Endothelial cell (in vitro differentiated cells): ENCODE measurements at regions not wholly inside any gene's neighbourhood (a gene's known extent, or its start where the extent isn't known, plus 50 kb on each side); places are given as distances from the start of the nearest gene placed in this dataset.

Experiments
- DNase-seq: peaks from one replicate; pipeline ENCODE4 v3.0.0; 2021; ENCODE audit warnings: low spot score
- H3K27ac Mint-ChIP-seq: one replicate; pipeline ENCODE4 v1.8.0; 2021; ENCODE audit warnings: mixed read lengths, inconsistent platforms; ENCODE audit not compliant: unreplicated experiment
- H3K27me3 Mint-ChIP-seq: one replicate; pipeline ENCODE4 v1.8.0; 2021; ENCODE audit warnings: mild to moderate bottlenecking, moderate library complexity, mixed read lengths, inconsistent platforms; ENCODE audit not compliant: unreplicated experiment
- H3K36me3 Mint-ChIP-seq: one replicate; pipeline ENCODE4 v1.8.0; 2021; ENCODE audit warnings: mild to moderate bottlenecking, low read depth, mixed read lengths, inconsistent platforms; ENCODE audit not compliant: unreplicated experiment
- H3K4me1 Mint-ChIP-seq: one replicate; pipeline ENCODE4 v1.8.0; 2021; ENCODE audit warnings: mild to moderate bottlenecking, mixed read lengths, inconsistent platforms; ENCODE audit not compliant: unreplicated experiment
- H3K4me3 Mint-ChIP-seq: one replicate; pipeline ENCODE4 v1.8.0; 2021; ENCODE audit warnings: mild to moderate bottlenecking, mixed read lengths, inconsistent platforms; ENCODE audit not compliant: unreplicated experiment
- H3K9me3 Mint-ChIP-seq: one replicate; pipeline ENCODE4 v1.8.0; 2021; ENCODE audit warnings: mixed read lengths, inconsistent platforms; ENCODE audit not compliant: unreplicated experiment
- TF ChIP-seq, protein P1 (sequence below): fragments of 200-600 bp; sonication (generic); IDR thresholded peaks from one replicate; pipeline ENCODE4 v1.5.0; 2021; ENCODE audit warnings: antibody characterized with exemption; ENCODE audit not compliant: unreplicated experiment

DNA sequence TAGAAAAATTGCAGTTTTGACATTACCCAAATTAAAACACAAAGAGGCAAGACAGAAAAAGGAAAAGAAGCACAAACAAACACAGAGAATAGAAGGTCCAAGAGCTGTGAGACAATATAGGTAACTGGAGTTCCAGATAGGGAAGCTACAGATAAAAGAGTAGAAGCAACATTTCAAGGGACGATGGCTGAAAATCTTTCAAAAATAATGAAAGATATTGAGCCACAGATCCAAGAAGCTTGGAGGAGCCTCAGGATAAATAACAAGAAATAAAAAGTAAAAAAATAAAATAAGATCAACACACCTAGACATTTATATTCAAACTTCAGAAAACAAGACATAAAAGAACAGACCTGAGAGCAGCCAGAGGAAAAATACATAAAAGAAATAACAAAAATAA is 164.9 kb downstream of the FNDC1 start:
- Mint-ChIP-seq H3K4me1 (no peaks in the 10 kb centered on the region), H3K27ac (no peak overlapping the region), H3K4me3 (no peak overlapping the region), H3K27me3 (no peaks in the 10 kb centered on the region), H3K9me3 (no peaks in the 10 kb centered on the region), H3K36me3 (no peaks in the 10 kb centered on the region)
- no peak for DNase-seq
- TF ChIP-seq, protein P1, sequence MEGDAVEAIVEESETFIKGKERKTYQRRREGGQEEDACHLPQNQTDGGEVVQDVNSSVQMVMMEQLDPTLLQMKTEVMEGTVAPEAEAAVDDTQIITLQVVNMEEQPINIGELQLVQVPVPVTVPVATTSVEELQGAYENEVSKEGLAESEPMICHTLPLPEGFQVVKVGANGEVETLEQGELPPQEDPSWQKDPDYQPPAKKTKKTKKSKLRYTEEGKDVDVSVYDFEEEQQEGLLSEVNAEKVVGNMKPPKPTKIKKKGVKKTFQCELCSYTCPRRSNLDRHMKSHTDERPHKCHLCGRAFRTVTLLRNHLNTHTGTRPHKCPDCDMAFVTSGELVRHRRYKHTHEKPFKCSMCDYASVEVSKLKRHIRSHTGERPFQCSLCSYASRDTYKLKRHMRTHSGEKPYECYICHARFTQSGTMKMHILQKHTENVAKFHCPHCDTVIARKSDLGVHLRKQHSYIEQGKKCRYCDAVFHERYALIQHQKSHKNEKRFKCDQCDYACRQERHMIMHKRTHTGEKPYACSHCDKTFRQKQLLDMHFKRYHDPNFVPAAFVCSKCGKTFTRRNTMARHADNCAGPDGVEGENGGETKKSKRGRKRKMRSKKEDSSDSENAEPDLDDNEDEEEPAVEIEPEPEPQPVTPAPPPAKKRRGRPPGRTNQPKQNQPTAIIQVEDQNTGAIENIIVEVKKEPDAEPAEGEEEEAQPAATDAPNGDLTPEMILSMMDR: no peak

DNA sequence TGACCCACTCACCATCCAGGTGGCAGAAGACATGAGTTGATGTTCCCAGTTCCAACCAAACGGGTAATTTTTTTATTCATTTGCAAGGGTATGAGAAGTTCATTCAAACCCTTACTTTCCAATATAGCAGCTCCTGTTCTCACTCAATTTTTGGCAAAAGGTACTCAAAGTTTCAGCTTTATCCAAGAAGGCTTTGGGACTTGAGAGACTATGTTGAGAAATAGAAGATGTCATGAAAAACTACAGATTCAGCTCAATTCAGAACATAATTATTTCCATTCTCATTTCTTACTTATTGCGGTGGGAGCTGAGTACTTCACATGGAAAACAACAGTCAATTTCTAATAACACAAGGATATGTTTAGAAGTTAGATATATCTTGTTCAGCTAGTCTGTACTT is 162.3 kb downstream of the FNDC1 start:
- H3K27me3 Mint-ChIP-seq: no peaks in the 10 kb centered on the region
- H3K4me1 Mint-ChIP-seq: no peaks in the 10 kb centered on the region
- DNase-seq: no peak
- no peaks in the 10 kb centered on the region for H3K9me3 Mint-ChIP-seq
- H3K36me3 Mint-ChIP-seq: no peaks in the 10 kb centered on the region
- TF ChIP-seq, protein P1: no peak
- H3K27ac Mint-ChIP-seq: no peak overlapping the region
- H3K4me3 Mint-ChIP-seq: no peak overlapping the region

DNA sequence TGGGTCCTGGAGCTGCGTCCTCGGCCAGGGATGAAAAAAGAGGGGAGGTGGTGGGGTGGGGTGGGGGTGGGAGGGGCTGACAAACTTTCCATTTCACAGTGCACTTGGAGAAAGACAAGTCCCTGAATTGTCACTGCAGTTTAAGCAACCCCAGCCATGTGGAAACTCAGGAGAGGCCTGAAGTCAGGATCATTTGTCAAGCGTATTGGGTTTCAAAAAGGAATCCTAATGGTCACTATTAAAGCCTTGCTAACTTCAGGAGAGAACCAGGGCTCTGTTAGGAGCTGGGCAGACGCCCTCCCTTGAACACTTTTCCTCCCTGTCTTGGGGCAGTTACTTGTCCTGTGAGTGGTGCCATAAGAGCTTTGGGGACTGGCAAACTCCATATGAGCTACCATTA is 159.9 kb downstream of the FNDC1 start:
- no peak overlapping the region for H3K4me3 Mint-ChIP-seq
- no peak overlapping the region for H3K27ac Mint-ChIP-seq
- DNase-seq: no peak
- TF ChIP-seq, protein P1: no peak
- H3K4me1 Mint-ChIP-seq: no peaks in the 10 kb centered on the region
- no peaks in the 10 kb centered on the region for H3K36me3 Mint-ChIP-seq
- H3K27me3 Mint-ChIP-seq: no peaks in the 10 kb centered on the region
- no peaks in the 10 kb centered on the region for H3K9me3 Mint-ChIP-seq

DNA sequence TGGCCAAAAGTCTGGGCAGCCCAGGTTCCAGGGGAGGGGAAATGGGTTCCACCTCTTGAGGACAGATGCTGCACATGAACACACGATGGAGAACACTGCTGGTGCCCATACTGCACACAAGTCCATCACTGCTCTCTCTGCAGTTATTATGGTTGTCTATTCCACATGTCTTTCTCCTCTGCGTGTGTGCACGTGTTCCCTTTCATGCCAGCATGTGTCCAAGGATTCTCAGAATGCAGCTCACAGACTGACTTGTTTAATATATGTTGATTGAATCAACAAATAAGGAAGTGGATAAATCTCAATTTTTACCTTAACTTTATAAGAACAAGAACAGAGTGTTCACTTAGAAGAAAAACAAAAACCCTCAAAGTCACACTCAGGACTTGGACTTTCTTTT is 158.9 kb downstream of the FNDC1 start:
- no peaks in the 10 kb centered on the region for H3K36me3 Mint-ChIP-seq
- H3K9me3 Mint-ChIP-seq: no peaks in the 10 kb centered on the region
- H3K27ac Mint-ChIP-seq: no peak overlapping the region
- no peak for DNase-seq
- TF ChIP-seq, protein P1: no peak
- no peaks in the 10 kb centered on the region for H3K4me1 Mint-ChIP-seq
- H3K27me3 Mint-ChIP-seq: no peaks in the 10 kb centered on the region
- no peak overlapping the region for H3K4me3 Mint-ChIP-seq

DNA sequence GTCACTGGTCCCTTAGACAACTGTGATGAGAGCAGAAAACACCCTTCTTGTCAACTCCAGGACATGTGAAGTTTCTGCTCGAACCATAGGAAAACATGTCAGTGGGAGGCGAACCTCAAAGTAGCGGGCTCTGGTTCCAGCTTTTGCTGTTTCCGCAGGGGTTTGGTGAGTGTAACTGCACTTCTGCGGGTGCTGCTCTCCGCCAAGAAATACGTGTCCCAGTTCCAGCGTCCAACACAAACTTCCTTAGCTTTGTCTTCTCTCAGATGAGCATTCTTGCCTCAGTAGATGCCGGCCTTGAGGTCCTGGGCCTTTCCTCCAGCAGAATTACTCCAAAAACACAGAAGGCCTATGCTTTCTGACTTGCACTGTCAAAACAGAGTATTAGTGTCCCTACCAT is 156.3 kb downstream of the FNDC1 start:
- H3K27ac Mint-ChIP-seq: no peak overlapping the region

More for the DNA sequence above, 156.3 kb downstream of the FNDC1 start:
- H3K27me3 Mint-ChIP-seq: no peaks in the 10 kb centered on the region
- TF ChIP-seq, protein P1: no peak
- H3K4me1 Mint-ChIP-seq: no peaks in the 10 kb centered on the region
- no peak for DNase-seq
- no peaks in the 10 kb centered on the region for H3K36me3 Mint-ChIP-seq
- H3K9me3 Mint-ChIP-seq: no peaks in the 10 kb centered on the region
- no peak overlapping the region for H3K4me3 Mint-ChIP-seq
